NCI-H1694 (cell line): ENCODE measurements at regions not wholly inside any gene's neighbourhood (a gene's known extent, or its start where the extent isn't known, plus 50 kb on each side); places are given as distances from the start of the nearest gene placed in this dataset.
"Not testable (repeated sequence)": the region's sequence is repeated elsewhere in the genome, so short reads cannot be mapped to it uniquely, and the experiment has no call there.

ENCODE experiments used
- DNase-seq: peaks from one replicate; lab custom pipeline; 2025; lab: John Stamatoyannopoulos, UW

- no peak for DNase-seq
Observed at GRCh38 chr5:37962389-37962788, 122.5 kb upstream of the GDNF start.

- DNase-seq, result no peak
Observed at GRCh38 chr5:37957218-37957617, 117.4 kb upstream of the GDNF start.

GRCh38 chr5:37955748-37956147 is 115.9 kb upstream of the GDNF start:
- DNase-seq, result no peak

GRCh38 chr5:37954561-37954960 is 114.7 kb upstream of the GDNF start:
- DNase-seq, result no peak

- no peak for DNase-seq
Observed at GRCh38 chr5:37951946-37952721, 112.3 kb upstream of the GDNF start.

GRCh38 chr5:37950436-37950835 is 110.6 kb upstream of the GDNF start:
- no peak for DNase-seq

GRCh38 chr5:37945446-37945845 is 105.6 kb upstream of the GDNF start:
- DNase-seq, result no peak

- DNase-seq, result not testable (repeated sequence)
Observed at GRCh38 chr5:37943136-37943535, 103.3 kb upstream of the GDNF start.

GRCh38 chr5:37940931-37941623 is 101.2 kb upstream of the GDNF start:
- DNase-seq, result no peak

- no peak for DNase-seq
Observed at GRCh38 chr5:37938861-37939260, 99.0 kb upstream of the GDNF start.

GRCh38 chr5:37938076-37938852 is 98.4 kb upstream of the GDNF start:
- DNase-seq, result no peak

GRCh38 chr5:37936091-37936490 is 96.2 kb upstream of the GDNF start:
- DNase-seq, result no peak

- no peak for DNase-seq
Observed at GRCh38 chr5:37933576-37933975, 93.7 kb upstream of the GDNF start.

- no peak for DNase-seq
Observed at GRCh38 chr5:37932450-37932849, 92.6 kb upstream of the GDNF start.

GRCh38 chr5:37931541-37931940 is 91.7 kb upstream of the GDNF start:
- DNase-seq, result no peak

GRCh38 chr5:37930350-37930749 is 90.5 kb upstream of the GDNF start:
- DNase-seq, result no peak

GRCh38 chr5:37929791-37930190 is 90.0 kb upstream of the GDNF start:
- DNase-seq, result no peak

- not testable (repeated sequence) for DNase-seq
Observed at GRCh38 chr5:37927753-37928152, 87.9 kb upstream of the GDNF start.

- DNase-seq, result no peak
Observed at GRCh38 chr5:37926732-37927131, 86.9 kb upstream of the GDNF start.

GRCh38 chr5:37921452-37921851 is 81.6 kb upstream of the GDNF start:
- no peak for DNase-seq

- DNase-seq, result no peak
Observed at GRCh38 chr5:37918424-37918823, 78.6 kb upstream of the GDNF start.

- DNase-seq, result no peak
Observed at GRCh38 chr5:37916525-37916924, 76.7 kb upstream of the GDNF start.
